DND-41 (cell line): ENCODE measurements at regions not wholly inside any gene's neighbourhood (a gene's known extent, or its start where the extent isn't known, plus 50 kb on each side); places are given as distances from the start of the nearest gene placed in this dataset.

Experiments used
- ATAC-seq: fragments of 200-7000 bp; cut with Tn5 transposase; 3 replicates; pipeline ENCODE4 v1.9.1; 2021; ENCODE audit warnings: low read depth; ENCODE audit not compliant: insufficient read depth
- DNase-seq: peaks from one replicate; pipeline ENCODE4 v3.0.0-alpha.2; 2020
- H2AFZ ChIP-seq: 2 replicates; pipeline ENCODE4 v1.6.0; 2012; ENCODE audit warnings: low read depth, low read length
- H3K27ac ChIP-seq: 2 replicates; pipeline ENCODE4 v1.5.1; 2012; ENCODE audit warnings: low read length, inconsistent platforms
- H3K27me3 ChIP-seq: fragments of 200-600 bp; sonication (generic); 2 replicates; pipeline ENCODE4 v1.6.0; 2012; ENCODE audit warnings: low read length, mild to moderate bottlenecking, inconsistent platforms; ENCODE audit not compliant: insufficient read depth, poor library complexity
- H3K36me3 ChIP-seq: 2 replicates; pipeline ENCODE4 v1.5.1; 2012; ENCODE audit warnings: low read length, inconsistent platforms; ENCODE audit not compliant: insufficient read depth
- H3K4me1 ChIP-seq: 2 replicates; pipeline ENCODE4 v1.5.1; 2012; ENCODE audit warnings: mild to moderate bottlenecking, low read length; ENCODE audit not compliant: insufficient read depth
- H3K4me2 ChIP-seq: 2 replicates; pipeline ENCODE4 v1.6.0; 2012; ENCODE audit warnings: mild to moderate bottlenecking, moderate library complexity, low read length, inconsistent platforms; ENCODE audit not compliant: insufficient read depth
- H3K4me3 ChIP-seq, 2 experiments: fragments of 200-600 bp in 1 of 2; shearing (Covaris generic) in 1 of 2; 2 replicates each; pipeline ENCODE4 v1.5.1; 2012 to 2016; ENCODE audit warnings: inconsistent platforms in 2 of 2, low read length in 2 of 2, mild to moderate bottlenecking in 2 of 2, low read depth in 1 of 2, moderate library complexity in 1 of 2
- H3K79me2 ChIP-seq: 2 replicates; pipeline ENCODE4 v1.6.0; 2012; ENCODE audit warnings: low read length, inconsistent platforms; ENCODE audit not compliant: insufficient read depth
- H3K9ac ChIP-seq: 2 replicates; pipeline ENCODE4 v1.6.0; 2012; ENCODE audit warnings: low read depth, mild to moderate bottlenecking, inconsistent platforms, low read length, moderate library complexity
- H3K9me3 ChIP-seq: 2 replicates; pipeline ENCODE4 v1.5.1; 2012; ENCODE audit warnings: low read length, moderate library complexity, mild to moderate bottlenecking, inconsistent platforms; ENCODE audit not compliant: insufficient read depth, severe bottlenecking
- H4K20me1 ChIP-seq: 2 replicates; pipeline ENCODE4 v1.6.0; 2012; ENCODE audit warnings: low read length; ENCODE audit not compliant: insufficient read depth
- EZH2 ChIP-seq: IDR thresholded peaks from 3 replicates; pipeline ENCODE4 v1.6.1; 2012; ENCODE audit warnings: borderline replicate concordance, low read depth, mild to moderate bottlenecking, moderate library complexity, low read length, inconsistent platforms; ENCODE audit not compliant: severe bottlenecking
- TF ChIP-seq, protein P1 (sequence below): IDR thresholded peaks from 2 replicates; pipeline ENCODE4 v1.5.1; 2012; ENCODE audit warnings: borderline replicate concordance, low read length, moderate library complexity, mild to moderate bottlenecking; ENCODE audit not compliant: poor library complexity, severe bottlenecking; ENCODE audit errors: extremely low read depth

DNA sequence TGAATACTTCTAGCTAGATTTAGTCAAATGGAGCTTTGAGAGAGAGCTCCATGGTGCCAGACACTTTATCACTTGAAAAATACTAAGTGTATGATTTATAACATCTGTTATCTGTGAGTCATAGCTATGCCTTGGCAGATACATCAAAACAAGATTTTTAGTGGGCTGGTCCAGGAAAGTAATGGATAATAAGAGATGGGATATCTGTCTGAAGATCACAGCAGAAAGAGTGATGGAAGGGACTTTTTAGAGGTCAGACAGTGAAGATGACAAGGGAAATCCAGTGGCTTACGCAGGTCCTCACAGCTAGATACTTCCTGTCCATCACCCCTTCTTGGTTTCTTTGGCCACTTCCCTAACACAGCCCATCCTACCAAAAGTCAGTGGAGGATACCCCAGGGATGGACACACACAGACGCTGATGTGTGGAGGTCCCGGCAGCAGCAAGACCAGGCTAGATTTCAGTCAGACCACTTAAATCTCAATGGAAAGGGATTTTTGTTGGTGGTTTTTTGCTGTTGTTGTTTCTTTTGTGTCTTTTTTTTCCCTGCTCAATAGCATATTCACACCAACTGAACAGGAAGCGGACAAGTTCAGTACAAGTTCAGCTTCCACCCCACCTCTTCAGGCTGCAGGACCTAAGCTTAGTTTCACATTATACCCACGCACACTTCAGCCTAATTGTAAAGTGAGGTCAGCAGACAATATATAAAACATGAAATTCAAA, 209.3 kb downstream of the ALDH8A1 start:
- no peaks in the 10 kb centered on the region for H3K9me3 ChIP-seq
- H3K27ac ChIP-seq: no peak overlapping the region
- no peaks in the 10 kb centered on the region for H3K36me3 ChIP-seq
- H4K20me1 ChIP-seq: no peaks in the 10 kb centered on the region
- no peaks in the 10 kb centered on the region for H3K79me2 ChIP-seq
- no peak for DNase-seq
- ATAC-seq: no peak
- H3K4me2 ChIP-seq: no peak overlapping the region
- TF ChIP-seq, protein P1, sequence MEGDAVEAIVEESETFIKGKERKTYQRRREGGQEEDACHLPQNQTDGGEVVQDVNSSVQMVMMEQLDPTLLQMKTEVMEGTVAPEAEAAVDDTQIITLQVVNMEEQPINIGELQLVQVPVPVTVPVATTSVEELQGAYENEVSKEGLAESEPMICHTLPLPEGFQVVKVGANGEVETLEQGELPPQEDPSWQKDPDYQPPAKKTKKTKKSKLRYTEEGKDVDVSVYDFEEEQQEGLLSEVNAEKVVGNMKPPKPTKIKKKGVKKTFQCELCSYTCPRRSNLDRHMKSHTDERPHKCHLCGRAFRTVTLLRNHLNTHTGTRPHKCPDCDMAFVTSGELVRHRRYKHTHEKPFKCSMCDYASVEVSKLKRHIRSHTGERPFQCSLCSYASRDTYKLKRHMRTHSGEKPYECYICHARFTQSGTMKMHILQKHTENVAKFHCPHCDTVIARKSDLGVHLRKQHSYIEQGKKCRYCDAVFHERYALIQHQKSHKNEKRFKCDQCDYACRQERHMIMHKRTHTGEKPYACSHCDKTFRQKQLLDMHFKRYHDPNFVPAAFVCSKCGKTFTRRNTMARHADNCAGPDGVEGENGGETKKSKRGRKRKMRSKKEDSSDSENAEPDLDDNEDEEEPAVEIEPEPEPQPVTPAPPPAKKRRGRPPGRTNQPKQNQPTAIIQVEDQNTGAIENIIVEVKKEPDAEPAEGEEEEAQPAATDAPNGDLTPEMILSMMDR: no peak
- no peak for TF ChIP-seq EZH2
- H3K4me3 ChIP-seq: no peak overlapping the region
- H3K27me3 ChIP-seq: peaks cover 23% of the 10 kb centered on the region
- H3K9ac ChIP-seq: no peak overlapping the region
- no peaks in the 10 kb centered on the region for H3K4me1 ChIP-seq
- H2AFZ ChIP-seq: no peak overlapping the region

DNA sequence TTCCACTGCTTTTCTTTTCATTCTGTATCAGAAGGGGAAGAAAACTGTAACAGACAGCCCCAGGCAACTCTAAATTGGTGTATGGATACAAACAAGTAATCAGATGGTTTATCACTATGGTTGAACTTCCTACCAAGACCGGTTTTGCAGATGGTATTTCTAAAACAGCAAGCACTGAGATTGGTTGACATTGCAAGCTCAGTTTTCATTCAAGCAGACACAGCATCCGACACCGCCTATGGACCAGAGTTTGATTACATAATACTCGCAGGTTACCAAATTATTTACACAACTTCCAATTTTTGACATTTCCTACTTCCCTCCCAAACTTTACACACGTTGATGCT, 209.9 kb downstream of the ALDH8A1 start:
- Histone ChIP-seq H3K4me3 (no peak overlapping the region), H3K27ac (no peak overlapping the region), H3K27me3 (peaks cover 23% of the 10 kb centered on the region), H3K79me2 (no peaks in the 10 kb centered on the region), H3K36me3 (no peaks in the 10 kb centered on the region), H4K20me1 (no peaks in the 10 kb centered on the region), H3K9me3 (no peaks in the 10 kb centered on the region), H3K4me2 (no peak overlapping the region), H2AFZ (no peak overlapping the region), H3K4me1 (no peaks in the 10 kb centered on the region), H3K9ac (no peak overlapping the region)
- DNase-seq: no peak
- TF ChIP-seq EZH2: no peak
- TF ChIP-seq, protein P1: no peak
- ATAC-seq: no peak

DNA sequence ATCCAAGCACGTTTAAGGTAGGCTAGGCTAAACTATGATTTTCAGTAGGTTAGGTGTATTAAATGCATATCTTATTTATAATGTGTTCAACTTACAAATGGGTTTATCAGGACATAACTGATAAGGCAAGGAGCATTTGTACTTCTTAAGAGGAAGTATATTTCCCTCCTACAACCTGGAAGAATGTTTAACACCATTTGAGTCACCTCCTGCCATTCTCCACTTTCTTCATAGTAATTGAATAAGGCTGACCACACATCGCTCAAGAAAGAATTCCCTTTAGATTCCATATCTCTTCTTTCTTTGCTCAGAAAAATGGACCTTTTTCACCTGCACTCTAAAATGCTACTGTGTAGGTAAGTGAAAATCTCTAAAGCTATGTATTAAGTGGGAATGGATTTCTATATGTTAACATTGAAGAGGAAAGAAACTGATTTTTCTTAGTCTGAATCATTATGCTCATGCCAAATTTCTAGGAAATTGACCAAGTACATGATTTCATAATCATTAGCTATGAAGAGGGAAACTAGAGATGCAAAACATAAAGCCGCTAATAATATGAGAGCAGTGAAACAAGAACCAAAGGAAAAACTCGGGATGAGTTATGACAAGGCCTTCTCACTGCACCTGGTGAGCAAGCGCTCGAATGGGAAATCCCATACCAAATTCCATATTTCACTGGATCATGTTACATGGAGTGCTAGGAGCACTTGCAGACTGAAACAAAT, 210.4 kb downstream of the ALDH8A1 start:
- no peak overlapping the region for H3K27ac ChIP-seq
- H3K79me2 ChIP-seq: no peaks in the 10 kb centered on the region
- peaks cover 23% of the 10 kb centered on the region for H3K27me3 ChIP-seq
- H3K4me1 ChIP-seq: no peaks in the 10 kb centered on the region
- DNase-seq: no peak
- no peak overlapping the region for H2AFZ ChIP-seq
- no peak for TF ChIP-seq EZH2
- TF ChIP-seq, protein P1: no peak
- no peak overlapping the region for H3K4me3 ChIP-seq
- no peaks in the 10 kb centered on the region for H4K20me1 ChIP-seq
- H3K36me3 ChIP-seq: no peaks in the 10 kb centered on the region
- no peak for ATAC-seq
- no peak overlapping the region for H3K9ac ChIP-seq
- H3K4me2 ChIP-seq: no peak overlapping the region
- no peaks in the 10 kb centered on the region for H3K9me3 ChIP-seq
